TTC549 (cell line): ENCODE measurements at regions not wholly inside any gene's neighbourhood (a gene's known extent, or its start where the extent isn't known, plus 50 kb on each side); places are given as distances from the start of the nearest gene placed in this dataset.
A peak's percentile ranks its signal among the peaks of the same experiment; 100 is the strongest.

Experiments used
- FAIRE-seq: peaks from 2 replicates; lab custom pipeline; 2012; peaks lifted over from hg19 to GRCh38; lab: Jason Lieb, UNC

DNA sequence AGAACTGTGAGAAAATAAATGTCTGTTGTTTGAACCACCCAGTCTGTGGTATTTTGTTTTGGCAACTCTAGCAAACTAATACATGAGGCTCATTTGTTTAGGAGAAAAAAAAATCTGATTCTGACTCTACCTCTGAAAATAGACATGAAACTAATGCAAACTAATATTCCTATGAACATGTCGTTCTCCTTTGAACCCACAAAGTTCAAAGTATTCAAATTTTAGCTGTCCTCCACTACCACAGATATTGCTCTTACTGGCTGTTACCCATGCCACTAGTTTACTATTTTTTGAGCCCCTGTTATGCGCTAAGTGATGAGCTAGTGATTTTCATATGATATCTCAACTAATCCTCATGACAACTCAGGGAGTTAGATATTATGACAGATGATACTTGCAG is 58.8 kb upstream of the ZNF804B start:
- FAIRE-seq: no peak

GRCh38 chr7:88694207-88694606 is 65.3 kb upstream of the ZNF804B start:
- no peak for FAIRE-seq

GRCh38 chr7:88693131-88693530 is 66.4 kb upstream of the ZNF804B start:
- FAIRE-seq: no peak

GRCh38 chr7:88692493-88692892 is 67.0 kb upstream of the ZNF804B start:
- FAIRE-seq: no peak

- FAIRE-seq: no peak
Observed at GRCh38 chr7:88689821-88690220, 69.7 kb upstream of the ZNF804B start.

GRCh38 chr7:88688222-88688621 is 71.3 kb upstream of the ZNF804B start:
- no peak for FAIRE-seq

- no peak for FAIRE-seq
Observed at GRCh38 chr7:88686468-88687229, 72.9 kb upstream of the ZNF804B start.

DNA sequence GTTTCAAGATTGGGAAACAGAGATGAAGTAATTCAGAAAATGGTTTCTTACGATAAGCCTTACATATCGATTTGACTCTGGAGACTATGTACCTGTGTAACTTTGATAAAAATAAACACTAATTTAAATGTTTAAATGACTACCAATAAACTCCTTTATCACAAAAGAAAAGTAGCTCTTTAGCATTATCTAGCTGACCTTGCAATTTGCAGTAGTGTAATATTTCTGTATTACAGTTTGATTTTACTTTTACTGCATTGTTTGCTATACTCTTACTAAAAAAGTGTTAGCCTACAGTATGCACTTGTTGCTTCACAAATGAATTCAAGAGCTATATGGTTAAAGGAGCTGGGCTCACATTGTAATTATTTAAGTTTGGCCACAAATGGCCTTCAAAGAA is 77.8 kb upstream of the ZNF804B start:
- FAIRE-seq: no peak

DNA sequence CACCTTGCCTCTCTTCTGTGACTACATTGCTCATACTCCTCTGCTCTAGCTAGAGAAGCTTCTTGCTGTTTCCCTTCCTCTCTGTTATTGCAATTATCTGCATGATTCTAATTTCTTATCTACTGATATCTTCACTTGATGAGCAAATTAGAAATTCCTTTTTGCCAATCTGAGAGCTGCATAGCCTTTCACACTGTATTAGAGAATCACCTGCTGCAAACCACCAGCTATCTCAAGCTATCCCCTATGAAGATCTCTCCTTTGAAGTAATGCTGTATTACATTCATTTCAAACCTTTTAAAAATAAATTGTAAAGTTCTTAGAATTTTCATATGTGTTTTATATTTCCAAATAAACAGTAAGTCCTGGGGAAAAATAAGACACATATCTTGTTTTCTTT is 89.0 kb upstream of the ZNF804B start:
- FAIRE-seq: no peak

GRCh38 chr7:88669913-88670312 is 89.6 kb upstream of the ZNF804B start:
- no peak for FAIRE-seq

GRCh38 chr7:88668591-88668990 is 90.9 kb upstream of the ZNF804B start:
- no peak for FAIRE-seq

DNA sequence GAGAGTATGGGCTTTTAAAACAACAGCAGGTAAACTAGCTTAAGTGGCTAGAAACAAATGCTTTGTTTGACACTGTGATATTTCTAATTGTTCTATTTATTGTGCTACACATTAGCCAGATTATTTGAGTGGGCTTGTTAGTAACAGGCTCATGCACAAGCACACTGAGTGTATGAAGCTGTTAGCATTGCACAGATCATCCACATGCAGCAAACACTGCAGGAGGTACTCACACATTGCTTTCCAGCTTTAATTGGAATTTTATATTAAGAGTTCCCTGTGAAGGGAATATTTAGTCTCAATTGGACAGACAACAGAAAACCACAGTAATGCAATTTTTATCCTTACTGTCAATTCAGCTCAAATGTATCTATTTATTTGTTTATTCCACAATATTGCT is 92.9 kb upstream of the ZNF804B start:
- FAIRE-seq: no peak

- FAIRE-seq: no peak
Observed at GRCh38 chr7:88665892-88666514, 93.5 kb upstream of the ZNF804B start.

- no peak for FAIRE-seq
Observed at GRCh38 chr7:88664630-88665233, 94.8 kb upstream of the ZNF804B start.

GRCh38 chr7:88661921-88662320 is 97.6 kb upstream of the ZNF804B start:
- no peak for FAIRE-seq

- FAIRE-seq: no peak
Observed at GRCh38 chr7:88647825-88648224, 111.7 kb upstream of the ZNF804B start.

DNA sequence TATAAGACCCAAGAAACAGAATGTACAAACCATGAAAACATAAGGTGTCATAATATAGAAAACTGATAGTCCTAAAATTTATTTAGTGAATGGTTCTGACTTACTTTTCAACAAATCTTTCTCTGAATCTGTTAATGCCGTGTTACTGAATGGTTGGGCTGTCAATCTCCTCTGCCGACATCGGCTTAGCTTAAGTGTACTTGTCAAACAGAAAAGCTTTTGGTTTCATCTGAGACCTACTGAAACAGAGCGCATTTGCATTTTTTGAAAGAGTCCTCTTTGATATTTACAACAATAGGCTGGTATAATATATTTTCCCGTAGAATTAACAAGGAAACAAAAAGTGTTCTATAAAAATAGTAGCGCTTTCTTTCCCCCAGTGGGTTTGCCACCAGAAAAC is 120.9 kb upstream of the ZNF804B start:
- no peak for FAIRE-seq

DNA sequence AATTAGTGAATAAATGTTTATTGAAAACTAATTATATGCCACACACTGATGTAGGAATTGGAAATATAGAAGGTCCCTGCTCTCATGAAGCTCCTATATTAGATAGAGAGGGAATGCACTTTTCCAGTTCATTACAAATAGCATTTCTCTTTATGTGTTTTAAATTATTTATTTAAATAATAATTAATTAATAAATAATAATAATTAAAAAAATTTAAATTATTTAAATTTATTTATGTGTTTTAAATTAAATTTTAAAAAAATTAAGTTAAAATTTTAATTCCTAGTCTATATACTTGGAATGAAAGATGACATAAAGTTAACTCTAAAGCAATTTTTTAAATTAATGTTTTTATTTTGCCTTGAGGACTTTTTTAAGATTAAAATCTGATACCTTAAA is 121.7 kb upstream of the ZNF804B start:
- FAIRE-seq: peak; percentile 84

DNA sequence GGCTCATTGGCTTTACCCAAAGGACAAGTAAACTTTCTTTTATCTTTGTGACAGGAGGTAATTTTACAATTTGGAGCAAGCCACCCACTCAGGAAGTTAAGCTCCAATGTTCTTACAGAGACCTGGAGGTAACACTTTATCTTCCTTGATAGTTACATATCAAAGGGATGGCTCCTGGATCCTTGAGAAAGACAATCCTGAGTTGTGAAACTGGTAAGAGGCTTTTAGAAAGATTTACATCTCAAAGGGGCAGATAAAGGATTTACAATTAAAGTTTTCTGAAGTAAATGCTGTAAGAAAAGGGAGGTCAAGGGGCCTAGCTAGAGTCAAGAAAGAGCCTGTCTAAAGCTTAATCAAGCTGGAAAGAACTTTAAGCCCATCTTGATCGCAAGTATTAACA is 124.4 kb upstream of the ZNF804B start:
- no peak for FAIRE-seq

GRCh38 chr7:88629559-88629958 is 129.9 kb upstream of the ZNF804B start:
- no peak for FAIRE-seq

GRCh38 chr7:88628363-88629085 is 131.0 kb upstream of the ZNF804B start:
- FAIRE-seq: no peak

GRCh38 chr7:88617185-88617584 is 142.3 kb upstream of the ZNF804B start:
- FAIRE-seq: no peak

DNA sequence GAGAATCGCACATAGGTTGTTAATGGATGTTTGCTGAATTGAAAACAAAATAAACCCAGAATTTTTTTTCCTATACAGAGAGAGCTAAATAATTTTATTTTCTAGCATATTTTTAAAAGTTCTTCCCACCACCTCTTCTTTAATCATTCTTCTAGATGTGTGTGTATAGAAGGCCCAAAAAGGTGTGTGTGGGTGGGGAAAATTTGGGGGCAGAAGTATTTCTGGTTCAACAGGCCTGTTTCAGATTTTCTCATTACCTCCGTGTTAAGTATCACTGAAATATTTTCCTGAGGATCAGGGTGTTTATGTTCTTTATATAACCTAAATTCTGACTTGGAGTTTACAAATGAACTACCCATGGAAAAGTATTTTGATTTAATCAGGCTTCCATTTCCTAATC is 144.2 kb upstream of the ZNF804B start:
- no peak for FAIRE-seq
